Hepatocyte (in vitro differentiated cells): ENCODE measurements at regions not wholly inside any gene's neighbourhood (a gene's known extent, or its start where the extent isn't known, plus 50 kb on each side); places are given as distances from the start of the nearest gene placed in this dataset.

Experiments
- EZH2 ChIP-seq: fragments of 200-600 bp; sonication (generic); IDR thresholded peaks from 2 replicates; pipeline ENCODE4 v1.6.1; 2016; ENCODE audit warnings: antibody characterized with exemption, mild to moderate bottlenecking, borderline replicate concordance
- EZH2phosphoT487 ChIP-seq: fragments of 200-600 bp; sonication (generic); IDR thresholded peaks from one replicate; pipeline ENCODE4 v1.6.1; 2018; ENCODE audit warnings: antibody characterized with exemption, mild to moderate bottlenecking, low read depth, moderate library complexity; ENCODE audit not compliant: unreplicated experiment, severe bottlenecking
- TF ChIP-seq, protein P1 (sequence below): fragments of 200-600 bp; sonication (generic); IDR thresholded peaks from 2 replicates; pipeline ENCODE4 v1.5.1; 2016; ENCODE audit warnings: antibody characterized with exemption, mild to moderate bottlenecking; ENCODE audit not compliant: poor library complexity

DNA sequence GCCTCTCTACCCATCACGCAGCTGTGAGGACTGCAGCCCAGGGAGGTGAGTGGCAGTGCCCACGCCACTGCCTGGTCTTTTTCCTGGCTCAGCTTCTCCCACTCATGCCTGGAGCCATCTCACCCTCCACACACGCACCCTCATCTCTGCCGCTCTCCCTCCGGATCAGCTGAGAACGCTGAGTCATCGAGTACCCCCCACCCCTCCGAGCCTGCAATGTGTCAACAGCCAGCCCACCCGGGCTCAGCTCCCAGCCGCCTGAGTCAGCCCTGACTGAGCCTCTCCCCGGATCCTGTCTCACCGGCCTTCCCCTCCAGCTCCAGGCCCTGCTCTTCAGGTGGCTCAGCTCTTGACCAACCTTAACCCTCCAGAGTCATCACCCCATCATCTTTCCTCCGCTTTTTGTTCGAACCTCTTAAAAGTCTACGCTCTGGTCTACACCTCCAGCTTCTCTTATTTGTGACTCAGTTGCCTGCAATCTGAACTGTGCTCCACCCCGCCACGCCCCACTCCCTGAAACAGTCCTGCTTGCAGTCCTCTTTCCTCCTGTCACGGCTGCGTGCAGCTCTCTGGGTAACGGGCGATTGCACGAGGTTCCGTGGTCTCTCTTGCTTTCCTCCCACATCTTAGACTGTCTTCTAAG is 94.4 kb upstream of the ASAP2 start:
- TF ChIP-seq, protein P1, sequence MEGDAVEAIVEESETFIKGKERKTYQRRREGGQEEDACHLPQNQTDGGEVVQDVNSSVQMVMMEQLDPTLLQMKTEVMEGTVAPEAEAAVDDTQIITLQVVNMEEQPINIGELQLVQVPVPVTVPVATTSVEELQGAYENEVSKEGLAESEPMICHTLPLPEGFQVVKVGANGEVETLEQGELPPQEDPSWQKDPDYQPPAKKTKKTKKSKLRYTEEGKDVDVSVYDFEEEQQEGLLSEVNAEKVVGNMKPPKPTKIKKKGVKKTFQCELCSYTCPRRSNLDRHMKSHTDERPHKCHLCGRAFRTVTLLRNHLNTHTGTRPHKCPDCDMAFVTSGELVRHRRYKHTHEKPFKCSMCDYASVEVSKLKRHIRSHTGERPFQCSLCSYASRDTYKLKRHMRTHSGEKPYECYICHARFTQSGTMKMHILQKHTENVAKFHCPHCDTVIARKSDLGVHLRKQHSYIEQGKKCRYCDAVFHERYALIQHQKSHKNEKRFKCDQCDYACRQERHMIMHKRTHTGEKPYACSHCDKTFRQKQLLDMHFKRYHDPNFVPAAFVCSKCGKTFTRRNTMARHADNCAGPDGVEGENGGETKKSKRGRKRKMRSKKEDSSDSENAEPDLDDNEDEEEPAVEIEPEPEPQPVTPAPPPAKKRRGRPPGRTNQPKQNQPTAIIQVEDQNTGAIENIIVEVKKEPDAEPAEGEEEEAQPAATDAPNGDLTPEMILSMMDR = no peak
- no peak for TF ChIP-seq EZH2phosphoT487
- TF ChIP-seq EZH2 = no peak
